RCC 7860 (cell line): ENCODE measurements at regions not wholly inside any gene's neighbourhood (a gene's known extent, or its start where the extent isn't known, plus 50 kb on each side); places are given as distances from the start of the nearest gene placed in this dataset.

ENCODE experiments used
- DNase-seq: peaks from one replicate; pipeline ENCODE4 v3.0.0-alpha.2; 2015; ENCODE audit warnings: low spot score
- FAIRE-seq: peaks from 2 replicates; lab custom pipeline; 2012; peaks lifted over from hg19 to GRCh38; lab: Jason Lieb, UNC

DNA sequence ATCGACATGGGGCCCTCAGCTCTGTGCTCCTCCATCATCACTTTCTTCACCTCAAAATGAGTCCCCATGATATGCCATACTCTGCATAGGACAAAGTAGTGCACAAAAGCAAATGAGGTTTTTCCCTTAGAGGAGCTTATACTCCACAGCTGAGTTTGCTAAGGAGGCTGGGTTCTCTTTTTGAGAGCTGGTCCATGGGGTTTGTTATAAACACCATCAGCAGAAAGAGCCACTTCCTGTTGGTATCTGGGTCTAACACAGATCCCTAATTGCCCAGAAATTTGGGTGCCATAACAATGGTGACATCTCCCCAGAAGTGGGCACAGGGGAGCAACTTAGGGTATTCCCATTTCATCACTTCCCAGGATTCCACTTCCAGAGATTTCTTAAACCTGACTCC, 395.7 kb downstream of the FOXO1 start:
- no peak for FAIRE-seq

DNA sequence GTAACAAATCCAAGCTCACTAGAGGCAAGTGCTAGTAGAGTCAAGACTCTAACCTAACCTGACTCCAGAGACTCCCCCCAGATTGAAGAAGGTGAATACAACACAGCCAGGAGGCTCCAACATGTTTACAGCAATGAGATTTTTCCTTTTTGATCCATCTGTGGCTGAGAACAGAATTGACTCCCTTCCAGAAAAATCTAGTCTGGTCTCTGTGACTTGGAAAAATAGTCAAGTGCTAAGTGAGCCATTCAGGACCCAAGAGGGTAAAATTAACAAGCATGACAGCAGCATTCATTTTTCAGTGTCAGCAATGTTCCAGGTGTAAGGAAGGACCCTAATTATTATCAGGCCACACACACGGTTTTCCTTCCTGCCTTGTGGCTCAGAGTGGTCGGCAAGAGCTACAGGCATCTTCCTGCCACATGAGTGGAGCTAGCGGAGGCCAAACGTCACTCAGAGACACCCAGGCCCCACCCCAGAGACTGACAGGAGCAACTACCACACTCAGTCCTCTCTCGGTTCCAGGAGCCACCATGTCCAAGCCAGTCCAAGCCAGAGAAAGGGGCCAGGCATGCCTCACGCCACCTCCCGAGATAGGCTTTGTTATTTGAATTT, 395.1 kb downstream of the FOXO1 start:
- no peak for FAIRE-seq
- no peak for DNase-seq

More for the DNA sequence above, 395.7 kb downstream of the FOXO1 start:
- no peak for DNase-seq

DNA sequence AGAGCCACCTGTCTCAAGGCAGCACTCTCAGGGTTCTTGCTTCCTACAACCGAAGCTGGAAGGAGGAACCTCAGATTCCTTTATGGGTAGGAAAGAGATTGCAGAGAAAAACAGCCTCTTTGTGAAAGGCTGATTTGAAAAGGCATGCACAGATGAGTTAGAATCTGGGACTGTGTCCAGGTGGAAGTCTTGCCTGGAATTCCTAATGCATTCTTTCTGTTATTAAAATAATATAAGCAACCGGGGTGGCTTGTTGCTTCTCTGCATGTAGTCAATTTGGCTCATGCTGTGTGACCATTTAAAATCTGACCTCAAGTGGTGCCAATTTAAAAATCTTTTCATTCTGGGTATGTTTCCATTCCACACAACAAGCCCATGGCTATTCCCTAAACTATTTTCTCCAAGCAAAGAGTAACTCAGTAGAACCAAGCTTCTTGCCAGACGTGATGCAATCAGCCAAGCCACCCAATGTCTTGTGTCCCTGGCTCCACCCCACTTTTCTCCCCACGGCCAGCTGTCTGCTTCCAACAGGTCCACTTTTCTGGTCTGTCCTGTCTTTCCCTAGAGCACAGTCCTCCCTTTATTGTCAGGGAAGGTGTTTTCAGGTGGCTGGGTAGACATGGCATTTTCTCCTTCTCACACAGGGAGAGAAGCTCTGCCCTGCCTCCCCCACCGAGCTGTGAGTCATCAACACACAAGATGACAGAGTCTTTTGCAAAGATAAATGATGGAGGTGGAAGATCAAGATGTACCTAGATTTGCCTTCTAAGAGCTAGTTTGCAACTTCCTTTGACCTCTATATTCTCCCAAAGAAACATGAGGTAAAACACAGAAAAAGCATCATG, 394.3 kb downstream of the FOXO1 start:
- FAIRE-seq (peak; percentile 35), DNase-seq (peak; percentile 57)

- FAIRE-seq (no peak), DNase-seq (peak; percentile 29)
These were observed 393.7 kb downstream of the FOXO1 start for GRCh38 chr13:40272776-40273139.

DNA sequence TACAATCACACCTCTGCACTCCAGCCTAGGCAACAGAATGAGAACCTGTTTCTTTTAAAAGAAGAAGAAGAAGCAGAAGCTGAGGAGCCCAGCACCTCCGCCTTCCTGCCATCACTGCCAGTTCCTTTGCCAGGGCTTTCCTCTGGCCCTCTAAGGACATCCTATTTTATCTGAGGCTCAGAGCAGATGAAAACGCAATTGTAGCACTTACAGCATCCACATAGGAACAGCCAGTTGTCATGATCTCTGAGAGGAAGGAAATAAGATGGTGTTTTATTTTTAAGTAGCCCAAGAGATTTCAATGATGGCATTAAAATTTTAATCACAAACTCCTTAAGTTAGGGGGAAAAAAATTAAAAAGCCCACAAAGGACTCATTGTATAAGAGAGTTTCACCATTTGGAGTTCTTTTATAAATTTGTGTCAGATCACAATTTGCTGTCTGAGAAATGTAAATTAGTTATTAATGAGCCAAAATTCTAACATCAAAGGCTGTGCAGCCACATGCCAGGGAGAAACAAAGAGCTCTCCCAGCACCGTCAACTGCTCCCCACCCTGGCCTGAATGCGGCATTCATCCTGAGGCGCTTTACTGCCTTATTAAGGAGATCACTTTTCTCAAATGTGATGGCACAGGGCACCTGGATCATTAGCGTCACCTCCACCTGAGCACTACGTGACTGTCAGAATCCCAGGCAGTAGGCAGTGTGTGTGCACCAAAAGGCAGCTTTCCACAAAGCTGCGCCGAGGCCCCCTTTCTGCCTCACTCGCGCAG, 393.0 kb downstream of the FOXO1 start:
- no peak for DNase-seq
- FAIRE-seq = no peak

GRCh38 chr13:40274103-40274502, 392.3 kb downstream of the FOXO1 start:
- FAIRE-seq = no peak
- no peak for DNase-seq

DNA sequence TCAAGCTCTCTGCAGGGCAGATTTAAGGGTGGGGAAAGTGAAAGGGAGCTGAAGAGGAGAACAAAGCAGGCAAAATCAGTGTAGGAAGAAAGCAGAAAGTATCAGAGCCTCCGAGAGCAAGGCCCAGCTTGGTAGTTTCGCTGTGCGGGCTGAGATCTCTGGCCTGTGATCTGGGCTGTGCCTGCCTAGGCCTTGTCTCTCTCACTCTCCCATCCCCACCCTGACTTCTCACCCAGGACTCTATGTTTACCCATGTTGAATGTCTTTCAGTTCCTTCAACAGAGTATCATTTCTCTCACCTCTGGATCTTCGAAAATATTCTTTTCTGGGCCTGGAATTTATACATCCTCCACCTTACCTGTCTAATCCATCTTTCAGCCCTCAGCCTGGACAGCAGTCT, 391.3 kb downstream of the FOXO1 start:
- DNase-seq = no peak
- no peak for FAIRE-seq

DNA sequence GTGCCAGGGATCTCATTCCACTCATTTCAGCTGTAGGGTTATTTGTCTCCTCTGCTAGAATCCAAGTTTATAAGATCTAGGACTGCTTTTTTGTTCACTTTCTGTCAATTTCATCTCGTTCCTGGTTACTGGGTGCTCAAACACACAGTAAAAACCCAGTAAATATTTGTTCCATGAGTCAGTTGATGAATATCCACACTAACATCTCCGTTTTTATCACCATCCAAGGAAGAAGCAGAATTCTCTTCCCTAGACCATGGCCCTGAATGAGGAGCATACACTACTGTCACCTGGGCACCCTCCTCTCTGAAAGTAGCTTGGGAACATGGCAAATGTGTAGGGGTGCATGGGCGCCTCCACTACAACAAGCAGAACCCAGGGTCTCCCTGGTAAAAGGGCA, 390.8 kb downstream of the FOXO1 start:
- FAIRE-seq (no peak), DNase-seq (peak; percentile 19)

- no peak for FAIRE-seq
- no peak for DNase-seq
These were observed 382.8 kb downstream of the FOXO1 start for GRCh38 chr13:40283666-40284065.

DNA sequence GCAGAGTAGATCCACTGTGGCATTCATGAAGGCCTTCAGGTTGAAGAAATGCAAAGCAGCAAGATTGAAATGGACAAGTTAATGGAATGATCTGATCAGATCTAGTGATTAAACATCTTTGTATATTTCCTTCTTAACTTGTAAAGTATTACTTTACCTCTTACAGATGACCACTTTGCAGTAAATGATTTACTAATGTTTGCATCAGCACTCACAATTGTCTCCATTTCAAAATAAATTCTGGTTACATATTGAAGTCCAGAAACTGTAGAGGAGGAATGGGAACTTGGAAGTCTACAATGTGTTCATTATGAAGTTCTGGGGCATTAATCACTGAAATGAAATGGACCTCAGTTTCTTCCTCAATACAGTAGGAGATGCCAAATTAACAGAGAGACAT, 380.8 kb downstream of the FOXO1 start:
- FAIRE-seq (no peak), DNase-seq (no peak)

DNA sequence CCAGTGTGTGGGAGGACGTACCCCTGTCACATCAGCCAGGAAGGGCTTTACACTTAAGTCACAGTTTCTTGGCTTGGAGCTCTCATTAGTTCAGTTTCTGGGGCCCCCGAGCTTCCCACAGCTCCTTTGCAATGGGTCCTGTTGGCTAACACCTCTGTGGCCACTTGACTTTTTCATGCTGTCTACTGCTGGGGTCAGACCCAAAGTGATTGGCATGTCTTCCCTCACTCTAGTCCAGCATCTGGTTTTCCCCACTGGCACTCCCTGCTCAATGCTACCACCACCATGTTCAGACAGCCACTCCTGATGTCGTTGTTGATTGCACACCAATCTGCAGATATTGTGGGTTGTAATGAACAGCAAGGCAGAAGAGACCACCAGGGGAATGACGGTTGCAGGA, 379.0 kb downstream of the FOXO1 start:
- no peak for FAIRE-seq
- DNase-seq = no peak

GRCh38 chr13:40288259-40288658, 378.2 kb downstream of the FOXO1 start:
- DNase-seq = no peak
- FAIRE-seq = no peak

DNA sequence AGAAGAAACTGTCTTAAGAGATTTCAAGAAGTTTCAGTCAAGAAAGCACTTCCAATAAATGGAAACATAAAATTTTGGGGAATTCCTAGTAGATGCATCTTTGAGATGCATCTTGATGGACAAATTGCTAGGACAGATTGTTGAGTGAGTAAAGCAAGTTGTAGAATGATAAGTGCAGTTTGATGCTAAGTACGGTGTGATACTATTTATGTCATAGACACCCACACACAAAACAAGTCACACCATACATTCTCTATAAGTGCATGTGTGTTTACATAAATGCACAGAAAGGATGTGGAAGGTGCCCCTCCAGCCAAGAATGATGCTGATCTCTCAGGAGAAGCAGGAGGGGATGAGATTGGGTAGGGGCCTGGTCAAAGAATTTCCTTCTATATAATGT, 375.7 kb downstream of the FOXO1 start:
- DNase-seq (no peak), FAIRE-seq (no peak)

DNA sequence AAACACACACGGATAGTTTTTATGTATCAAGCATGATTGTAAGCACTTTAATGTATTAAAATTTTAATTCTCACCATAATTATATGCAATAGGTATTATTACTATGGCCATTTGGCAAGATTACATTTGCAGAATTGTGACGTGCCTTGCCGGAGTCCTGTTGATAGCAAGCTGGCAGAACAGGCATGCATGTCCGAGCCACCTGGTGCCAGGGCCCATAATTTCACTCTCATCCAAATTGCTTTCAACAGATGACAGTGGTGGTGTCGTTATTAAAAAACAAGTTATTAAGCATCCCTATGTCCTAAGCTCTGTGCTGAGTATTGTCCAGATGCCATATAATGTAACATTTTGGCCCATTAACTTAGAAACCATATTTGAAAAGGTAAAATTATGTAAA, 374.3 kb downstream of the FOXO1 start:
- FAIRE-seq = no peak
- DNase-seq = no peak

DNA sequence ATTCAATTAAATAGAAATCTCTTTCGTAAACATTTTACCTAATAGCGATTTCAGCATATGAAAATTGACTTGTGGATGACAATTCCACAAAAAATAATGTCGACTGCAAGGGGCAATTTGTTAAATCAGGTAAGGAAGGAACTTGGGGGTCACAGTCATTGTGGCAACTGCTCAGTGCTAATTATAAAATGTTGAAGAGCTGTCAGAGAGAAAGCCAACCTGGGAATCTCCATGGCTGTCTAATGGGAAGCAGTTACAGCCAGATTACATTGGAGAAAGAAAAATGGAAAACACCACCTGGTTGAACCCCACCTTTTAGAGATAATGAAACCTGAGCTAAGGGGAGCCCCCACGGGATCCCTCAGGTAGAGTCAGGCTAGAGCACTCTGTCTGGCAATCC, 373.9 kb downstream of the FOXO1 start:
- FAIRE-seq (no peak), DNase-seq (no peak)

DNA sequence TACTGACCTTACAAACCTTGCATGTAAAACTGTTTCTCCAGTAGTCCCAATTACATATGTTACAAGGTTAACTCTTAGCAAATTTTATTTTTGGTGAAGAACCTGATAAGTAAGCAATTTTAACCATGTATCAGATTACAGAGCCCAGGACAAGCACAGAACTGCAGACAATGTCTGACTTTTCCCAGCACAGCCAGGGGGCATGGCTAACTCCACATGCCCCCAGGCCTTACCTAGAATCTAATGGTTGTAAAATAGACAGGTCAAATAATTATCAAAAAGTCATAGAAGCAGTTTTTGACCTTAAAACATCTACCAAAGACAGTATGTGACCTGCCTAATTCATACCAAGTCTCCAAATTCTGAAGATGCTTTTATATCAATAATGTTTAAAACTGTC, 364.1 kb downstream of the FOXO1 start:
- DNase-seq = no peak
- no peak for FAIRE-seq

DNA sequence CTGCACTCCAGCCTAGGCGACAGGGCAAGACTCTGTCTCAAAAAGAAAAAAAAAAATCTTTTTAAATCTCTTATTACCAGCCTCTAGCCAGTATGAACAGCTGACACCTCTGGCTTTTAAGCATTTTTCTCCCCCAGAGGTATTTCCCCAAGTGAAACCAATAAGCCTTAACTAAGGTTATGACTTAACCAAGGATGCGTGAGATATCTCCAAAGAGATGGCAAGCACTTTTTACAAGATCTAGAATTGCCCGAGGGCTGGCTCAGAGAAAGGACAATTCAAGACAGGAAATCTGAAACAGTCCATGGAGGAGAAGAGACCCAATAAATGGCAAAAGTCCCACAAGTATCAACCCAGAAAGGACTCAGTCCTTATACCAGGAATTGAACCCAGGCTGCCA, 362.1 kb downstream of the FOXO1 start:
- DNase-seq = no peak
- FAIRE-seq = no peak

DNA sequence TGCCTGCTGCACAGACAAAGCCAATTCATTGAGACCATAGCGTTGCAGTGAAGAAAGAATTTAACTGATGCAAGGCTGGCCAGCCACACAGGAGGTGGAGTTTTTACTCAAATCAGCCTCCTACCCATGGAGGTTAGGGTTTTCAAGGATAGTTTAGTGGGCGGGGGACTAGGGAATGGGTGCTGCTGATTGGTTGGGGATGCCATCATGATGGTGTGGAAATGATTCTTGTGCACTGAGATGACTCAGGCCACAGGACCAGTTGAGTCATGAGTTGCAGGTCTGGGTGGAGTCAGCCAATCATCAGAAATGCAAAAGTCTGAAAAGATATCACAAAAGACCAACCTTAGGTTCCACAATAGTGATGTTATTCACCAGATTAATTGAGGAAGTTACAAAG, 359.6 kb downstream of the FOXO1 start:
- DNase-seq (no peak), FAIRE-seq (no peak)

DNA sequence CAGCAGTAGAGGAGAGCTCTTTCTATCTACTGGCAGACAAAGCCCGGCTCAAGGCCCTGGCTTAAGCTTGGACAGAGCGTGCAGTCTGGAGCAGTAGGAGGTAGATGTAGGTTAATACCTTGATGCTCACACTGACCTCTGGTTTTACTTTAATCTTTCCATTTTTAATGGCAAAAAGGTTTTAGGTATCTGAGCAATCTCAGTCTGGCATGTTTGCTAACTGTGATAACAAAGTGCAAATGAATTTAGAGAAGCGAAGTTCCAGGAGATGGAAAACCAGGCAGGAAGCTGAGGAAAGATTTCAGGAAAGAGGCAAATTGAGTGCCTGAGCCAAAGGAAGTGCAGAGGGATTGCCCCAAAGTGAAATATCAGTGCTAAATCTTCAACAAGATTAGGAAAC, 356.6 kb downstream of the FOXO1 start:
- DNase-seq (no peak), FAIRE-seq (no peak)

- FAIRE-seq = no peak
- no peak for DNase-seq
These were observed 354.9 kb downstream of the FOXO1 start for GRCh38 chr13:40311356-40312101.
